ENCODE measurements at regions not wholly inside any gene's neighbourhood (a gene's known extent, or its start where the extent isn't known, plus 50 kb on each side); places are given as distances from the start of the nearest gene placed in this dataset.

GRCh38 chr14:104243200-104243599 is 104.8 kb downstream of the KIF26A start:
- Histone ChIP-seq H3K27me3 (ENCODE audit: control insufficient read depth, insufficient read depth, low read length) (no peaks in the 10 kb centered on the region), H3K4me1 (ENCODE audit: control insufficient read depth, insufficient read depth, low read length) (0 out of 2 replicates have a peak, but pooled peaks cover 3% of the 10 kb centered on the region), H3K4me3 (ENCODE audit: low read length) (no peak overlapping the region), H3K27ac (ENCODE audit: low read length) (no peak overlapping the region), H3K36me3 (ENCODE audit: control insufficient read depth, insufficient read depth, low read length) (no peaks in the 10 kb centered on the region), H3K9me3 (ENCODE audit: control insufficient read depth, insufficient read depth, low read length) (peaks cover 4% of the 10 kb centered on the region; the same call in 1 of the 2 replicates)
- WGBS (ENCODE audit: insufficient coverage, insufficient read length), result no CpG with 5 or more reads among the region's 1 CpG
- no peak for DNase-seq (ENCODE audit: low read depth, low spot score)

- H3K9me3 ChIP-seq (ENCODE audit: control insufficient read depth, insufficient read depth, low read length), result peaks cover 4% of the 10 kb centered on the region; the same call in 1 of the 2 replicates
- H3K4me1 ChIP-seq (ENCODE audit: control insufficient read depth, insufficient read depth, low read length), result 0 out of 2 replicates have a peak, but pooled peaks cover 3% of the 10 kb centered on the region
- H3K27me3 ChIP-seq (ENCODE audit: control insufficient read depth, insufficient read depth, low read length), result no peaks in the 10 kb centered on the region
- H3K4me3 ChIP-seq (ENCODE audit: low read length), result no peak overlapping the region
- WGBS (ENCODE audit: insufficient coverage, insufficient read length), result no CpG with 5 or more reads among the region's 23 CpGs
- no peak for DNase-seq (ENCODE audit: low read depth, low spot score)
- no peaks in the 10 kb centered on the region for H3K36me3 ChIP-seq (ENCODE audit: control insufficient read depth, insufficient read depth, low read length)
- no peak overlapping the region for H3K27ac ChIP-seq (ENCODE audit: low read length)
These were observed 106.0 kb downstream of the KIF26A start for GRCh38 chr14:104244221-104245011.

GRCh38 chr14:104245075-104245474 is 106.7 kb downstream of the KIF26A start:
- H3K9me3 ChIP-seq (ENCODE audit: control insufficient read depth, insufficient read depth, low read length), result peaks cover 4% of the 10 kb centered on the region; the same call in 1 of the 2 replicates
- WGBS (ENCODE audit: insufficient coverage, insufficient read length), result no CpG with 5 or more reads among the region's 3 CpGs

GRCh38 chr14:104245723-104246122 is 107.3 kb downstream of the KIF26A start:
- Histone ChIP-seq H3K4me3 (ENCODE audit: low read length) (no peak overlapping the region), H3K27ac (ENCODE audit: low read length) (no peak overlapping the region), H3K9me3 (ENCODE audit: control insufficient read depth, insufficient read depth, low read length) (peaks cover 4% of the 10 kb centered on the region; the same call in 1 of the 2 replicates), H3K27me3 (ENCODE audit: control insufficient read depth, insufficient read depth, low read length) (no peaks in the 10 kb centered on the region), H3K4me1 (ENCODE audit: control insufficient read depth, insufficient read depth, low read length) (no peaks in the 10 kb centered on the region), H3K36me3 (ENCODE audit: control insufficient read depth, insufficient read depth, low read length) (no peaks in the 10 kb centered on the region)
- DNase-seq (ENCODE audit: low read depth, low spot score), result no peak
- WGBS (ENCODE audit: insufficient coverage, insufficient read length), result no CpG with 5 or more reads among the region's 2 CpGs

More at GRCh38 chr14:104245075-104245474, 106.7 kb downstream of the KIF26A start:
- Histone ChIP-seq H3K4me3 (ENCODE audit: low read length) (no peak overlapping the region), H3K27me3 (ENCODE audit: control insufficient read depth, insufficient read depth, low read length) (no peaks in the 10 kb centered on the region), H3K27ac (ENCODE audit: low read length) (no peak overlapping the region), H3K4me1 (ENCODE audit: control insufficient read depth, insufficient read depth, low read length) (0 out of 2 replicates have a peak, but pooled peaks cover under 1% of the 10 kb centered on the region), H3K36me3 (ENCODE audit: control insufficient read depth, insufficient read depth, low read length) (no peaks in the 10 kb centered on the region)
- DNase-seq (ENCODE audit: low read depth, low spot score), result no peak

GRCh38 chr14:104246401-104247335 is 108.3 kb downstream of the KIF26A start:
- no CpG with 5 or more reads among the region's 19 CpGs for WGBS (ENCODE audit: insufficient coverage, insufficient read length)
- no peak for DNase-seq (ENCODE audit: low read depth, low spot score)
- Histone ChIP-seq H3K36me3 (ENCODE audit: control insufficient read depth, insufficient read depth, low read length) (no peaks in the 10 kb centered on the region), H3K9me3 (ENCODE audit: control insufficient read depth, insufficient read depth, low read length) (peaks cover 4% of the 10 kb centered on the region; the same call in 1 of the 2 replicates), H3K27ac (ENCODE audit: low read length) (no peak overlapping the region), H3K4me3 (ENCODE audit: low read length) (no peak overlapping the region), H3K4me1 (ENCODE audit: control insufficient read depth, insufficient read depth, low read length) (no peaks in the 10 kb centered on the region), H3K27me3 (ENCODE audit: control insufficient read depth, insufficient read depth, low read length) (no peaks in the 10 kb centered on the region)

GRCh38 chr14:104247336-104248202 is 109.2 kb downstream of the KIF26A start:
- DNase-seq (ENCODE audit: low read depth, low spot score), result no peak
- Histone ChIP-seq H3K4me1 (ENCODE audit: control insufficient read depth, insufficient read depth, low read length) (no peaks in the 10 kb centered on the region), H3K9me3 (ENCODE audit: control insufficient read depth, insufficient read depth, low read length) (peaks cover 4% of the 10 kb centered on the region; the same call in 1 of the 2 replicates), H3K27me3 (ENCODE audit: control insufficient read depth, insufficient read depth, low read length) (no peaks in the 10 kb centered on the region), H3K27ac (ENCODE audit: low read length) (no peak overlapping the region), H3K4me3 (ENCODE audit: low read length) (no peak overlapping the region), H3K36me3 (ENCODE audit: control insufficient read depth, insufficient read depth, low read length) (no peaks in the 10 kb centered on the region)
- no CpG with 5 or more reads among the region's 24 CpGs for WGBS (ENCODE audit: insufficient coverage, insufficient read length)

GRCh38 chr14:104248203-104249055 is 110.0 kb downstream of the KIF26A start:
- WGBS (ENCODE audit: insufficient coverage, insufficient read length), result no CpG with 5 or more reads among the region's 26 CpGs
- H3K36me3 ChIP-seq (ENCODE audit: control insufficient read depth, insufficient read depth, low read length), result no peaks in the 10 kb centered on the region
- H3K27ac ChIP-seq (ENCODE audit: low read length), result no peak overlapping the region

GRCh38 chr14:104249089-104249488 is 110.7 kb downstream of the KIF26A start:
- Histone ChIP-seq H3K9me3 (ENCODE audit: control insufficient read depth, insufficient read depth, low read length) (peaks cover 4% of the 10 kb centered on the region; the same call in 1 of the 2 replicates), H3K27ac (ENCODE audit: low read length) (no peak overlapping the region), H3K4me1 (ENCODE audit: control insufficient read depth, insufficient read depth, low read length) (no peaks in the 10 kb centered on the region), H3K4me3 (ENCODE audit: low read length) (no peak overlapping the region), H3K36me3 (ENCODE audit: control insufficient read depth, insufficient read depth, low read length) (no peaks in the 10 kb centered on the region), H3K27me3 (ENCODE audit: control insufficient read depth, insufficient read depth, low read length) (no peaks in the 10 kb centered on the region)
- no CpG with 5 or more reads among the region's 9 CpGs for WGBS (ENCODE audit: insufficient coverage, insufficient read length)
- no peak for DNase-seq (ENCODE audit: low read depth, low spot score)

More at GRCh38 chr14:104248203-104249055, 110.0 kb downstream of the KIF26A start:
- no peaks in the 10 kb centered on the region for H3K4me1 ChIP-seq (ENCODE audit: control insufficient read depth, insufficient read depth, low read length)
- DNase-seq (ENCODE audit: low read depth, low spot score), result no peak
- no peaks in the 10 kb centered on the region for H3K27me3 ChIP-seq (ENCODE audit: control insufficient read depth, insufficient read depth, low read length)
- peaks cover 4% of the 10 kb centered on the region; the same call in 1 of the 2 replicates for H3K9me3 ChIP-seq (ENCODE audit: control insufficient read depth, insufficient read depth, low read length)
- no peak overlapping the region for H3K4me3 ChIP-seq (ENCODE audit: low read length)

GRCh38 chr14:104249706-104250105 is 111.3 kb downstream of the KIF26A start:
- peaks cover 4% of the 10 kb centered on the region; the same call in 1 of the 2 replicates for H3K9me3 ChIP-seq (ENCODE audit: control insufficient read depth, insufficient read depth, low read length)
- H3K27ac ChIP-seq (ENCODE audit: low read length), result no peak overlapping the region
- no peak overlapping the region for H3K4me3 ChIP-seq (ENCODE audit: low read length)
- H3K36me3 ChIP-seq (ENCODE audit: control insufficient read depth, insufficient read depth, low read length), result no peaks in the 10 kb centered on the region
- WGBS (ENCODE audit: insufficient coverage, insufficient read length), result no CpG with 5 or more reads among the region's 5 CpGs
- DNase-seq (ENCODE audit: low read depth, low spot score), result no peak
- H3K27me3 ChIP-seq (ENCODE audit: control insufficient read depth, insufficient read depth, low read length), result no peaks in the 10 kb centered on the region
- no peaks in the 10 kb centered on the region for H3K4me1 ChIP-seq (ENCODE audit: control insufficient read depth, insufficient read depth, low read length)

Data from iPS DF 6.9 (cell line).